Left ventricle myocardium inferior (tissue), 1 donor: ENCODE measurements at regions not wholly inside any gene's neighbourhood (a gene's known extent, or its start where the extent isn't known, plus 50 kb on each side); places are given as distances from the start of the nearest gene placed in this dataset.
"Not testable (repeated sequence)": the region's sequence is repeated elsewhere in the genome, so short reads cannot be mapped to it uniquely, and the experiment has no call there.

Experiments used
- DNase-seq: peaks from one replicate; pipeline ENCODE4 v3.0.0-alpha.2; 2020
- H3K27ac ChIP-seq: fragments of 200-600 bp; replicated peaks from 2 replicates; pipeline ENCODE4 v1.8.0; 2021
- H3K27me3 ChIP-seq: fragments of 200-600 bp; 2 replicates; pipeline ENCODE4 v1.8.0; 2021; ENCODE audit warnings: low read depth
- H3K36me3 ChIP-seq: fragments of 200-600 bp; 2 replicates; pipeline ENCODE4 v1.8.0; 2021
- H3K4me1 ChIP-seq: fragments of 200-600 bp; 2 replicates; pipeline ENCODE4 v1.8.0; 2021
- H3K4me3 ChIP-seq: fragments of 200-600 bp; 2 replicates; pipeline ENCODE4 v1.8.0; 2021; ENCODE audit warnings: mild to moderate bottlenecking, moderate library complexity
- H3K9me3 ChIP-seq: fragments of 200-600 bp; replicated peaks from 2 replicates; pipeline ENCODE4 v1.8.0; 2021
- intact Hi-C: fragments of 100-400 bp; cut with micrococcal nuclease; formaldehyde crosslinking; loops from one replicate; pipeline ENCODE4 v1.11.0; 2022
- TF ChIP-seq, protein P1 (sequence below): fragments of 200-600 bp; IDR thresholded peaks from 2 replicates; pipeline ENCODE4 v1.8.0; 2021; ENCODE audit warnings: antibody characterized with exemption, mild to moderate bottlenecking, borderline replicate concordance
- donor health status: DM: no; HTN: yes; CAD: no; lungs with severe emphysema.

GRCh38 chr10:8674230-8674629 is 619.7 kb downstream of the GATA3 start:
- TF ChIP-seq, protein P1, sequence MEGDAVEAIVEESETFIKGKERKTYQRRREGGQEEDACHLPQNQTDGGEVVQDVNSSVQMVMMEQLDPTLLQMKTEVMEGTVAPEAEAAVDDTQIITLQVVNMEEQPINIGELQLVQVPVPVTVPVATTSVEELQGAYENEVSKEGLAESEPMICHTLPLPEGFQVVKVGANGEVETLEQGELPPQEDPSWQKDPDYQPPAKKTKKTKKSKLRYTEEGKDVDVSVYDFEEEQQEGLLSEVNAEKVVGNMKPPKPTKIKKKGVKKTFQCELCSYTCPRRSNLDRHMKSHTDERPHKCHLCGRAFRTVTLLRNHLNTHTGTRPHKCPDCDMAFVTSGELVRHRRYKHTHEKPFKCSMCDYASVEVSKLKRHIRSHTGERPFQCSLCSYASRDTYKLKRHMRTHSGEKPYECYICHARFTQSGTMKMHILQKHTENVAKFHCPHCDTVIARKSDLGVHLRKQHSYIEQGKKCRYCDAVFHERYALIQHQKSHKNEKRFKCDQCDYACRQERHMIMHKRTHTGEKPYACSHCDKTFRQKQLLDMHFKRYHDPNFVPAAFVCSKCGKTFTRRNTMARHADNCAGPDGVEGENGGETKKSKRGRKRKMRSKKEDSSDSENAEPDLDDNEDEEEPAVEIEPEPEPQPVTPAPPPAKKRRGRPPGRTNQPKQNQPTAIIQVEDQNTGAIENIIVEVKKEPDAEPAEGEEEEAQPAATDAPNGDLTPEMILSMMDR: no peak

GRCh38 chr10:8677642-8678041 is 623.2 kb downstream of the GATA3 start:
- Histone ChIP-seq H3K27me3 (no peaks in the 10 kb centered on the region), H3K36me3 (no peaks in the 10 kb centered on the region), H3K9me3 (peaks cover 3% of the 10 kb centered on the region), H3K4me3 (no peak overlapping the region), H3K4me1 (no peaks in the 10 kb centered on the region), H3K27ac (no peak overlapping the region)
- TF ChIP-seq, protein P1: no peak
- intact Hi-C loops: no loop called here
- DNase-seq: no peak

More at GRCh38 chr10:8674230-8674629, 619.7 kb downstream of the GATA3 start:
- Histone ChIP-seq H3K4me1 (no peaks in the 10 kb centered on the region), H3K27me3 (no peaks in the 10 kb centered on the region), H3K36me3 (no peaks in the 10 kb centered on the region), H3K9me3 (peaks cover 17% of the 10 kb centered on the region), H3K4me3 (no peak overlapping the region), H3K27ac (no peak overlapping the region)
- intact Hi-C loops: no loop called here
- no peak for DNase-seq

GRCh38 chr10:8684916-8685315 is 630.4 kb downstream of the GATA3 start:
- intact Hi-C loops, H3K4me1 ChIP-seq, H3K27ac ChIP-seq, H3K27me3 ChIP-seq, H3K4me3 ChIP-seq, H3K36me3 ChIP-seq, DNase-seq, H3K9me3 ChIP-seq: not testable (repeated sequence)

GRCh38 chr10:8688881-8689280 is 634.4 kb downstream of the GATA3 start:
- no peak overlapping the region for H3K27ac ChIP-seq
- H3K36me3 ChIP-seq: no peaks in the 10 kb centered on the region
- H3K4me3 ChIP-seq: no peak overlapping the region
- TF ChIP-seq, protein P1: no peak
- DNase-seq: no peak
- no peaks in the 10 kb centered on the region for H3K4me1 ChIP-seq
- peaks cover 9% of the 10 kb centered on the region for H3K9me3 ChIP-seq
- intact Hi-C loops: no loop called here
- no peaks in the 10 kb centered on the region for H3K27me3 ChIP-seq

GRCh38 chr10:8691498-8692017 is 637.1 kb downstream of the GATA3 start:
- no peak for DNase-seq
- TF ChIP-seq, protein P1: no peak
- intact Hi-C loops: no loop called here

DNA sequence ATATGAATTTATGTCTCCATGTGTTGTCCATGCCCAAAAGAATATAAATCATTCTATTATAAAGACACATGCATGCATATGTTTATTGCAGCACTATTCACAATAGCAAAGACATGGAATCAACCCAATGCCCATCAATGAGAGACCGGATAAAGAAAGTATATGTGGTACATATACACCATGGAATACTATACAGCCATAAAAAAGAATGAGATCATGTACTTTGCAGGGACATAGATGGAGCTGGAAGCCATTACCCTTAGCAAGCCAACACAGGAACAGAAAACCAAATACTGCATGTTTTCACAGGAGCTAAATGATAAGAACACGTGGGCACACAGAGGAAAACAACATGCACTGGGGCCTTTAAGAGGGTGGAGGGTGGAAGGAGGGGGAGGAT is 639.1 kb downstream of the GATA3 start:
- DNase-seq, H3K27me3 ChIP-seq, intact Hi-C loops, H3K36me3 ChIP-seq, H3K9me3 ChIP-seq, H3K4me3 ChIP-seq, H3K4me1 ChIP-seq, H3K27ac ChIP-seq: not testable (repeated sequence)

More at GRCh38 chr10:8691498-8692017, 637.1 kb downstream of the GATA3 start:
- no peaks in the 10 kb centered on the region for H3K4me1 ChIP-seq
- H3K27me3 ChIP-seq: no peaks in the 10 kb centered on the region
- H3K9me3 ChIP-seq: peaks cover 5% of the 10 kb centered on the region
- no peak overlapping the region for H3K4me3 ChIP-seq
- H3K36me3 ChIP-seq: no peaks in the 10 kb centered on the region
- no peak overlapping the region for H3K27ac ChIP-seq
